HEK293 (cell line): ENCODE measurements at regions not wholly inside any gene's neighbourhood (a gene's known extent, or its start where the extent isn't known, plus 50 kb on each side); places are given as distances from the start of the nearest gene placed in this dataset.

Experiments used
- CTCF ChIA-PET: fragments of 350-600 bp; formaldehyde crosslinking; extraction: SDS; loops from one replicate; lab custom pipeline; 2021; ENCODE audit warnings: antibody characterized with exemption; lab: Yijun Ruan, JAX
- POLR2A ChIA-PET: fragments of 300-600 bp; formaldehyde crosslinking; extraction: SDS; loops from one replicate; lab custom pipeline; 2020; ENCODE audit warnings: antibody characterized with exemption, inconsistent platforms; lab: Yijun Ruan, JAX
- H3K27ac ChIP-seq: fragments of 200-500 bp; sonication (Bioruptor generic); 2 replicates; pipeline ENCODE4 v1.5.1; 2014; ENCODE audit warnings: low read depth, low read length, control low read depth, inconsistent platforms; ENCODE audit errors: extremely low read depth
- H3K36me3 ChIP-seq, 2 experiments: fragments of 200-500 bp in 1 of 2; sonication (Bioruptor generic) in 1 of 2; 1 replicate in 1 of 2; 2 replicates in 1 of 2; pipeline ENCODE4 v1.5.1; 2014 to 2017; ENCODE audit warnings: inconsistent platforms in 2 of 2, low read length in 2 of 2; ENCODE audit not compliant: control insufficient read depth in 2 of 2, insufficient read depth in 1 of 2
- H3K4me1 ChIP-seq: fragments of 200-500 bp; sonication (Bioruptor generic); 2 replicates; pipeline ENCODE4 v1.5.1; 2014; ENCODE audit warnings: mild to moderate bottlenecking, low read length, inconsistent platforms; ENCODE audit not compliant: control insufficient read depth, insufficient read depth
- H3K4me3 ChIP-seq: 2 replicates; pipeline ENCODE4 v1.5.1; 2011; ENCODE audit warnings: low read depth, mild to moderate bottlenecking, control low read depth, low read length, moderate library complexity
- H3K9me3 ChIP-seq: fragments of 200-500 bp; sonication (Bioruptor generic); 2 replicates; pipeline ENCODE4 v1.5.1; 2014; ENCODE audit warnings: low read depth, low read length, inconsistent platforms; ENCODE audit not compliant: control insufficient read depth, insufficient read depth
- GLI2 ChIP-seq: fragments of 450-650 bp; formaldehyde crosslinking; IDR thresholded peaks from 2 replicates; pipeline ENCODE4; 2017; ENCODE audit warnings: missing biosample characterization, missing genetic modification characterization, low read depth, borderline replicate concordance
- GLIS1 ChIP-seq: fragments of 450-650 bp; formaldehyde crosslinking; IDR thresholded peaks from 2 replicates; pipeline ENCODE4 v1.5.1; 2016; ENCODE audit warnings: missing biosample characterization, missing genetic modification characterization
- HIC1 ChIP-seq: fragments of 450-650 bp; formaldehyde crosslinking; IDR thresholded peaks from 2 replicates; pipeline ENCODE4 v1.5.1; 2016; ENCODE audit warnings: missing biosample characterization, missing genetic modification characterization
- KLF1 ChIP-seq: fragments of 450-650 bp; formaldehyde crosslinking; IDR thresholded peaks from 2 replicates; pipeline ENCODE4 v1.5.1; 2016; ENCODE audit warnings: missing biosample characterization, missing genetic modification characterization
- KLF8 ChIP-seq: fragments of 450-650 bp; formaldehyde crosslinking; IDR thresholded peaks from 2 replicates; pipeline ENCODE4 v1.5.1; 2016; ENCODE audit warnings: missing biosample characterization, missing genetic modification characterization
- OSR2 ChIP-seq: fragments of 450-650 bp; formaldehyde crosslinking; IDR thresholded peaks from 2 replicates; pipeline ENCODE4 v1.5.1; 2016; ENCODE audit warnings: missing biosample characterization, missing genetic modification characterization
- PRDM6 ChIP-seq: fragments of 450-650 bp; formaldehyde crosslinking; IDR thresholded peaks from 2 replicates; pipeline ENCODE4 v1.5.1; 2017; ENCODE audit warnings: missing biosample characterization, missing genetic modification characterization
- YY2 ChIP-seq: fragments of 450-650 bp; formaldehyde crosslinking; IDR thresholded peaks from 2 replicates; pipeline ENCODE4 v1.5.1; 2016; ENCODE audit warnings: missing biosample characterization, missing genetic modification characterization
- ZBTB17 ChIP-seq: fragments of 450-650 bp; formaldehyde crosslinking; IDR thresholded peaks from 2 replicates; pipeline ENCODE4 v1.5.1; 2016; ENCODE audit warnings: missing biosample characterization, missing genetic modification characterization
- ZIC2 ChIP-seq: fragments of 450-650 bp; formaldehyde crosslinking; IDR thresholded peaks from 2 replicates; pipeline ENCODE4 v1.5.1; 2016; ENCODE audit warnings: missing biosample characterization, missing genetic modification characterization
- ZNF133 ChIP-seq: fragments of 450-650 bp; formaldehyde crosslinking; IDR thresholded peaks from 2 replicates; pipeline ENCODE4 v1.5.1; 2016; ENCODE audit warnings: missing biosample characterization, missing genetic modification characterization
- ZNF138 ChIP-seq: fragments of 450-650 bp; formaldehyde crosslinking; IDR thresholded peaks from 2 replicates; pipeline ENCODE4 v1.5.1; 2016; ENCODE audit warnings: missing biosample characterization, missing genetic modification characterization, borderline replicate concordance
- ZNF416 ChIP-seq: fragments of 450-650 bp; formaldehyde crosslinking; IDR thresholded peaks from 2 replicates; pipeline ENCODE4 v1.5.1; 2016; ENCODE audit warnings: missing biosample characterization, missing genetic modification characterization
- ZNF501 ChIP-seq: fragments of 450-650 bp; formaldehyde crosslinking; IDR thresholded peaks from 2 replicates; pipeline ENCODE4 v1.5.1; 2016; ENCODE audit warnings: missing biosample characterization, missing genetic modification characterization
- ZNF529 ChIP-seq: fragments of 450-650 bp; formaldehyde crosslinking; IDR thresholded peaks from 2 replicates; pipeline ENCODE4 v1.5.1; 2017; ENCODE audit warnings: missing genetic modification characterization, missing biosample characterization; ENCODE audit not compliant: insufficient replicate concordance
- ZNF548 ChIP-seq: fragments of 450-650 bp; formaldehyde crosslinking; IDR thresholded peaks from 2 replicates; pipeline ENCODE4 v1.5.1; 2016; ENCODE audit warnings: missing biosample characterization, missing genetic modification characterization
- ZNF621 ChIP-seq: fragments of 450-650 bp; formaldehyde crosslinking; IDR thresholded peaks from 2 replicates; pipeline ENCODE4 v1.5.1; 2017; ENCODE audit warnings: missing biosample characterization, missing genetic modification characterization
- ZNF660 ChIP-seq: fragments of 450-650 bp; IDR thresholded peaks from 2 replicates; pipeline ENCODE4 v1.5.1; 2018; ENCODE audit warnings: missing biosample characterization, mild to moderate bottlenecking, missing genetic modification characterization
- ZNF776 ChIP-seq: fragments of 450-650 bp; formaldehyde crosslinking; IDR thresholded peaks from 2 replicates; pipeline ENCODE4 v1.5.0; 2017; ENCODE audit warnings: missing biosample characterization, missing genetic modification characterization, borderline replicate concordance
- ZSCAN23 ChIP-seq: fragments of 450-650 bp; formaldehyde crosslinking; IDR thresholded peaks from 2 replicates; pipeline ENCODE4 v1.5.1; 2016; ENCODE audit warnings: missing biosample characterization, missing genetic modification characterization
- TF ChIP-seq, protein P1 (sequence below): fragments of 450-650 bp; formaldehyde crosslinking; conservative IDR thresholded peaks from 2 replicates; pipeline ENCODE4 v1.5.1; 2016; ENCODE audit warnings: low read depth, missing biosample characterization, missing genetic modification characterization
- TF ChIP-seq, protein P2 (sequence below): fragments of 450-650 bp; formaldehyde crosslinking; IDR thresholded peaks from 2 replicates; pipeline ENCODE4 v1.5.1; 2016; ENCODE audit warnings: missing biosample characterization, missing genetic modification characterization
- TF ChIP-seq, protein P3 (sequence below): fragments of 450-650 bp; formaldehyde crosslinking; IDR thresholded peaks from 2 replicates; pipeline ENCODE4 v1.5.1; 2017; ENCODE audit warnings: missing biosample characterization, missing genetic modification characterization

GRCh38 chr10:129104266-129105045, 362.6 kb upstream of the MGMT start:
- ChIA-PET POLR2A (no interaction called here), CTCF (interaction anchor here (0.7 kb wide), 1 partner anchor 10 kb away, joined by 3 read pairs; no protein-coding TSS in a partner anchor)
- Histone ChIP-seq H3K27ac (no peak overlapping the region), H3K9me3 (no peaks in the 10 kb centered on the region), H3K4me3 (no peak overlapping the region), H3K4me1 (peaks cover 16% of the 10 kb centered on the region), H3K36me3 (no peaks in the 10 kb centered on the region)
- no peak for TF ChIP-seq ZNF416 (tag by site-specific recombination)
- TF ChIP-seq ZNF548 (tag by site-specific recombination), result no peak
- TF ChIP-seq ZIC2 (tag by site-specific recombination), result peak; percentile 63
- TF ChIP-seq GLIS1 (tag by site-specific recombination), result 0 out of 2 replicates have a peak, but pooled peaks have one; percentile 19
- TF ChIP-seq ZNF776 (tag by site-specific recombination), result no peak
- TF ChIP-seq GLI2 (tag by site-specific recombination), result no peak

DNA sequence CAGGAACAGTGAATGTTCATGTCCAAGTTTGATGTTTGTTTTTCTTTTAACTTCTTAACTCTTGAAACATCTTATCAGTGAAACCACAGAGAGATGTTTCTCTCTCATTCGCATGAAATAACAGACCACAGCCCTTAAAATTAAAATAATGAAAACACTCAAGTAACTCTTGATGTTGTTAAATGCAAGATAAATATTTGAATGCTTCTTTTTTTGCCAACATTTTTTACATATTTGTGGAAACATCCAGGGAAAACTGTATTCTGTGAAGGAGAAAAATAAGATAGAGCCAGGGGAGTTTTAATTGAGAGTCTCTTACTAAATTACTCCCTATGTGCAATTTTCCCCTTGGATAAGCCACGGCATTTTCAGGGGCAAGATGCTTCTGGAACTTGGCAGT, 361.8 kb upstream of the MGMT start:
- POLR2A ChIA-PET, result no interaction called here
- CTCF ChIA-PET, result no interaction called here
- H3K36me3 ChIP-seq, result no peaks in the 10 kb centered on the region
- H3K4me1 ChIP-seq, result peaks cover 16% of the 10 kb centered on the region
- no peak overlapping the region for H3K4me3 ChIP-seq
- no peaks in the 10 kb centered on the region for H3K9me3 ChIP-seq
- no peak overlapping the region for H3K27ac ChIP-seq
- no peak for TF ChIP-seq ZBTB17
- no peak for TF ChIP-seq ZNF660 (tag by site-specific recombination)
- no peak for TF ChIP-seq HIC1 (tag by site-specific recombination)
- TF ChIP-seq PRDM6 (tag by site-specific recombination), result peak; percentile 23; the same call in 1 of the 2 replicates
- TF ChIP-seq, protein P1, sequence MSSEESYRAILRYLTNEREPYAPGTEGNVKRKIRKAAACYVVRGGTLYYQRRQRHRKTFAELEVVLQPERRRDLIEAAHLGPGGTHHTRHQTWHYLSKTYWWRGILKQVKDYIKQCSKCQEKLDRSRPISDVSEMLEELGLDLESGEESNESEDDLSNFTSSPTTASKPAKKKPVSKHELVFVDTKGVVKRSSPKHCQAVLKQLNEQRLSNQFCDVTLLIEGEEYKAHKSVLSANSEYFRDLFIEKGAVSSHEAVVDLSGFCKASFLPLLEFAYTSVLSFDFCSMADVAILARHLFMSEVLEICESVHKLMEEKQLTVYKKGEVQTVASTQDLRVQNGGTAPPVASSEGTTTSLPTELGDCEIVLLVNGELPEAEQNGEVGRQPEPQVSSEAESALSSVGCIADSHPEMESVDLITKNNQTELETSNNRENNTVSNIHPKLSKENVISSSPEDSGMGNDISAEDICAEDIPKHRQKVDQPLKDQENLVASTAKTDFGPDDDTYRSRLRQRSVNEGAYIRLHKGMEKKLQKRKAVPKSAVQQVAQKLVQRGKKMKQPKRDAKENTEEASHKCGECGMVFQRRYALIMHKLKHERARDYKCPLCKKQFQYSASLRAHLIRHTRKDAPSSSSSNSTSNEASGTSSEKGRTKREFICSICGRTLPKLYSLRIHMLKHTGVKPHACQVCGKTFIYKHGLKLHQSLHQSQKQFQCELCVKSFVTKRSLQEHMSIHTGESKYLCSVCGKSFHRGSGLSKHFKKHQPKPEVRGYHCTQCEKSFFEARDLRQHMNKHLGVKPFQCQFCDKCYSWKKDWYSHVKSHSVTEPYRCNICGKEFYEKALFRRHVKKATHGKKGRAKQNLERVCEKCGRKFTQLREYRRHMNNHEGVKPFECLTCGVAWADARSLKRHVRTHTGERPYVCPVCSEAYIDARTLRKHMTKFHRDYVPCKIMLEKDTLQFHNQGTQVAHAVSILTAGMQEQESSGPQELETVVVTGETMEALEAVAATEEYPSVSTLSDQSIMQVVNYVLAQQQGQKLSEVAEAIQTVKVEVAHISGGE (tag by site-specific recombination), result no peak
- TF ChIP-seq ZNF501 (tag by site-specific recombination), result no peak
- no peak for TF ChIP-seq ZNF133 (tag by site-specific recombination)
- TF ChIP-seq KLF8 (tag by site-specific recombination), result no peak
- TF ChIP-seq ZNF621 (tag by site-specific recombination), result no peak
- TF ChIP-seq ZNF138, result no peak
- no peak for TF ChIP-seq ZSCAN23 (tag by site-specific recombination)
- TF ChIP-seq KLF1, result no peak
- TF ChIP-seq, protein P2, sequence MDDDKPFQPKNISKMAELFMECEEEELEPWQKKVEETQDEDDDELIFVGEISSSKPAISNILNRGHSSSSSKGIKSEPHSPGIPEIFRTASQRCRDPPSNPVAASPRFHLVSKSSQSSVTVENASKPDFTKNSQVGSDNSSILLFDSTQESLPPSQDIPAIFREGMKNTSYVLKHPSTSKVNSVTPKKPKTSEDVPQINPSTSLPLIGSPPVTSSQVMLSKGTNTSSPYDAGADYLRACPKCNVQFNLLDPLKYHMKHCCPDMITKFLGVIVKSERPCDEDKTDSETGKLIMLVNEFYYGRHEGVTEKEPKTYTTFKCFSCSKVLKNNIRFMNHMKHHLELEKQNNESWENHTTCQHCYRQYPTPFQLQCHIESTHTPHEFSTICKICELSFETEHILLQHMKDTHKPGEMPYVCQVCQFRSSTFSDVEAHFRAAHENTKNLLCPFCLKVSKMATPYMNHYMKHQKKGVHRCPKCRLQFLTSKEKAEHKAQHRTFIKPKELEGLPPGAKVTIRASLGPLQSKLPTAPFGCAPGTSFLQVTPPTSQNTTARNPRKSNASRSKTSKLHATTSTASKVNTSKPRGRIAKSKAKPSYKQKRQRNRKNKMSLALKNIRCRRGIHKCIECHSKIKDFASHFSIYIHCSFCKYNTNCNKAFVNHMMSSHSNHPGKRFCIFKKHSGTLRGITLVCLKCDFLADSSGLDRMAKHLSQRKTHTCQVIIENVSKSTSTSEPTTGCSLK (tag by site-specific recombination), result no peak
- no peak for TF ChIP-seq ZNF529 (tag by site-specific recombination)
- TF ChIP-seq, protein P3, sequence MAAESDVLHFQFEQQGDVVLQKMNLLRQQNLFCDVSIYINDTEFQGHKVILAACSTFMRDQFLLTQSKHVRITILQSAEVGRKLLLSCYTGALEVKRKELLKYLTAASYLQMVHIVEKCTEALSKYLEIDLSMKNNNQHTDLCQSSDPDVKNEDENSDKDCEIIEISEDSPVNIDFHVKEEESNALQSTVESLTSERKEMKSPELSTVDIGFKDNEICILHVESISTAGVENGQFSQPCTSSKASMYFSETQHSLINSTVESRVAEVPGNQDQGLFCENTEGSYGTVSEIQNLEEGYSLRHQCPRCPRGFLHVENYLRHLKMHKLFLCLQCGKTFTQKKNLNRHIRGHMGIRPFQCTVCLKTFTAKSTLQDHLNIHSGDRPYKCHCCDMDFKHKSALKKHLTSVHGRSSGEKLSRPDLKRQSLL, result no peak
- no peak for TF ChIP-seq YY2 (tag by site-specific recombination)
- TF ChIP-seq OSR2 (tag by site-specific recombination), result peak; percentile 14; the same call in 1 of the 2 replicates
